ENCODE measurements at regions not wholly inside any gene's neighbourhood (a gene's known extent, or its start where the extent isn't known, plus 50 kb on each side); places are given as distances from the start of the nearest gene placed in this dataset.

DNA sequence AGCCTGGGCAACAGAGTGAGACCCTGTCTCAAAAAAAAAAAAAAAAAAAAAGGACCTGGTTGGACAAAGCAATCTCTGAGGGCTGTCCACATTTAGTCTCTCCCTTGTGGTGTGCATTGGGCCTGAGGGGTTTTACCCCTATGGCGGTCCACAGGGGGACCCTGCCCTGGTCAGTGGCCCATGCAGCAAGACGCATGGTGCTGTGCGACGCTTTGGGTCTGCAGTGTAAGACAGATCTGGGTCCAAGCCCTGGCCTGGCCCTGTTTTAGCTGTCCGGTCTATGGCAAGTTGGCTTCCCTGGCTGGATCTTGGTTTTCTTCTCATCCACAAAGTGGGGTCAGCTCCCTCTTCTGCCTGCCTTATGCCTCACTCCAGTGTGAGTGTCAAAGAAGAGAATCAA is 123.2 kb upstream of the NLRP1 start:
- Histone ChIP-seq H3K4me2 (ENCODE audit: low read depth, low read length) (no peak overlapping the region), H2BK20ac (ENCODE audit: low read depth, low read length) (no peak overlapping the region), H3K9ac (ENCODE audit: low read depth, low read length) (no peak overlapping the region), H4K5ac (ENCODE audit: low read depth, low read length) (no peak overlapping the region), H3K9me1 (ENCODE audit: insufficient read depth, low read length) (no peaks in the 10 kb centered on the region), H4K8ac (ENCODE audit: low read depth in 2 of 2, low read length in 2 of 2) (no peak overlapping the region), H3K27me3 (ENCODE audit: control insufficient read depth, insufficient read depth, low read length) (peaks cover 2% of the 10 kb centered on the region), H3K27ac (ENCODE audit: insufficient read depth, low read length) (no peak overlapping the region), H2BK15ac (ENCODE audit: low read depth, low read length) (no peak overlapping the region), H3K18ac (ENCODE audit: low read depth, low read length) (no peak overlapping the region), H3K4me1 (ENCODE audit: control insufficient read depth, insufficient read depth, low read length) (no peaks in the 10 kb centered on the region), H3K23ac (ENCODE audit: low read depth, low read length) (no peak overlapping the region), H2AFZ (replicated peaks; ENCODE audit: low read length, poor library complexity) (no peak overlapping the region), H3K36me3 (ENCODE audit: control insufficient read depth, insufficient read depth, low read length) (no peaks in the 10 kb centered on the region), H3K9me3 (ENCODE audit: control insufficient read depth, insufficient read depth, low read length) (no peaks in the 10 kb centered on the region; the same call in 1 of the 2 replicates), H2BK120ac (ENCODE audit: low read depth, low read length) (no peak overlapping the region), H3K56ac (ENCODE audit: extremely low read depth, insufficient read depth, low read length) (no peak overlapping the region), H2AK9ac (replicated peaks; ENCODE audit: low read depth, low read length, poor library complexity) (no peak overlapping the region), H2AK5ac (ENCODE audit: low read depth, low read length) (no peak overlapping the region), H2BK5ac (ENCODE audit: low read depth, low read length, poor library complexity, severe bottlenecking) (no peak overlapping the region), H4K91ac (ENCODE audit: insufficient read depth, low read depth, low read length) (no peak overlapping the region), H3K79me1 (ENCODE audit: low read depth in 1 of 2, low read length in 2 of 2) (no peaks in the 10 kb centered on the region), H3K4me3 (ENCODE audit: insufficient read depth, low read depth, low read length) (no peak overlapping the region), H3K14ac (replicated peaks; ENCODE audit: low read depth, low read length) (no peak overlapping the region), H4K20me1 (ENCODE audit: insufficient read depth, low read length) (no peaks in the 10 kb centered on the region), H3K4ac (ENCODE audit: low read depth, low read length) (no peak overlapping the region)
- DNase-seq (no peak), ATAC-seq (ENCODE audit: low read depth) (no peak)
- no TSS peak for BruUV-seq (replicated peaks)
- in situ Hi-C loops (cut with MboI; ENCODE audit: low sequenced_read_pairs) (loop anchor here (10.0 kb wide), 1 partner anchor 707 kb away; no protein-coding TSS in a partner anchor), intact Hi-C loops (cut with micrococcal nuclease) (loop anchor here (1.0 to 2.0 kb wide), 3 partner anchors 115 to 715 kb away; no protein-coding TSS in a partner anchor), dilution Hi-C loops (cut with HindIII; ENCODE audit: low sequenced_read_pairs, unreplicated experiment) (no loop called here)
- ChIA-PET CTCF (interaction anchor here (1.2 kb wide), 1 partner anchor 10 kb away, joined by 3 read pairs; no protein-coding TSS in a partner anchor), POLR2A (ENCODE audit: unreplicated experiment) (interaction anchor here (0.6 kb wide), 1 partner anchor 656 kb away, joined by 4 read pairs; no protein-coding TSS in a partner anchor)
- TF ChIP-seq MAFK (IDR thresholded peaks at IDR 0.05; ENCODE audit: low read depth, low read length): no peak
- TF ChIP-seq FOS (IDR thresholded peaks at IDR 0.05; ENCODE audit: low read depth, low read length): no peak
- TF ChIP-seq CTCF (conservative IDR thresholded peaks at IDR 0.05; ENCODE audit: low read depth, low read length): no peak
- TF ChIP-seq CEBPB (IDR thresholded peaks at IDR 0.05; ENCODE audit: low read depth, low read length): no peak
- no peak for TF ChIP-seq USF2 (IDR thresholded peaks at IDR 0.05; ENCODE audit: low read depth, low read length)
- TF ChIP-seq NFE2L2 (IDR thresholded peaks at IDR 0.05; ENCODE audit: low read depth, low read length): no peak
- no peak for TF ChIP-seq SMC3 (IDR thresholded peaks at IDR 0.05; ENCODE audit: low read depth, low read length)
- no peak for TF ChIP-seq RAD21 (IDR thresholded peaks at IDR 0.05; ENCODE audit: low read length)
- no peak for TF ChIP-seq MAZ (IDR thresholded peaks at IDR 0.05; ENCODE audit: borderline replicate concordance, low read depth, low read length)
- TF ChIP-seq CHD1 (IDR thresholded peaks at IDR 0.05; ENCODE audit: low read depth, low read length): no peak
- TF ChIP-seq, protein P1, sequence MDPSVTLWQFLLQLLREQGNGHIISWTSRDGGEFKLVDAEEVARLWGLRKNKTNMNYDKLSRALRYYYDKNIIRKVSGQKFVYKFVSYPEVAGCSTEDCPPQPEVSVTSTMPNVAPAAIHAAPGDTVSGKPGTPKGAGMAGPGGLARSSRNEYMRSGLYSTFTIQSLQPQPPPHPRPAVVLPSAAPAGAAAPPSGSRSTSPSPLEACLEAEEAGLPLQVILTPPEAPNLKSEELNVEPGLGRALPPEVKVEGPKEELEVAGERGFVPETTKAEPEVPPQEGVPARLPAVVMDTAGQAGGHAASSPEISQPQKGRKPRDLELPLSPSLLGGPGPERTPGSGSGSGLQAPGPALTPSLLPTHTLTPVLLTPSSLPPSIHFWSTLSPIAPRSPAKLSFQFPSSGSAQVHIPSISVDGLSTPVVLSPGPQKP (IDR thresholded peaks at IDR 0.05; ENCODE audit: borderline replicate concordance, low read depth, low read length): no peak
- WGBS, 2 experiments (ENCODE audit: extremely low coverage in 2 of 2, insufficient read length in 1 of 2): 68% methylated on average over 3 of the region's 5 CpGs; no CpG with 5 or more reads in 1 of the 2 experiments
